GM12891 (cell line): ENCODE measurements at regions not wholly inside any gene's neighbourhood (a gene's known extent, or its start where the extent isn't known, plus 50 kb on each side); places are given as distances from the start of the nearest gene placed in this dataset.

Experiments
- POLR2A ChIP-seq: IDR thresholded peaks from 2 replicates; pipeline ENCODE4 v1.6.1; 2011; ENCODE audit warnings: low read depth, low read length, control low read depth
- POLR2AphosphoS5 ChIP-seq: IDR thresholded peaks from 2 replicates; pipeline ENCODE4 v1.6.1; 2011; ENCODE audit warnings: low read depth, low read length, control low read depth
- SPI1 ChIP-seq: IDR thresholded peaks from 2 replicates; pipeline ENCODE4 v1.6.1; 2011; ENCODE audit warnings: low read depth, low read length, control low read depth
- TAF1 ChIP-seq: IDR thresholded peaks from 2 replicates; pipeline ENCODE4 v1.6.1; 2011; ENCODE audit warnings: low read depth, low read length, control low read depth

DNA sequence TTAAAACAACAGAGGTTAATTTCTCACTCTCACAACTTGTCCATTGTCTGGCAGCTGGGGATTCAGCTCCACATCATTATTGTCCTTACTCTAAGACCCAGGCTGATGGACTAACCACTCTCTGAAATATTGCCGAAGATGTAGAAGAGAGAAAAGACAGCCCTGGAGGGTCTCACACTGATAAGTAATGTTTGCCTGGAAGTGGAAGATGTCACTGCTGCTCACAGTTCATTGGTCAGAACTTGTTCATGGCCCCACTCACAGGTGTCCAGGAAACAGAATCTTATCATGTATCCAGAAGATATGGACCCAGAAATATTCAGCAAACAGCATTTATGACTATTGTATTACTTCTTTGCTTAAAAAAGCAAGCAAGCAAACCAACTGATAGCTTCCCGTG is 62.2 kb upstream of the LPP start:
- TF ChIP-seq SPI1 (no peak), POLR2A (no peak), TAF1 (no peak), POLR2AphosphoS5 (no peak)
